ENCODE measurements at regions not wholly inside any gene's neighbourhood (a gene's known extent, or its start where the extent isn't known, plus 50 kb on each side); places are given as distances from the start of the nearest gene placed in this dataset.

DNA sequence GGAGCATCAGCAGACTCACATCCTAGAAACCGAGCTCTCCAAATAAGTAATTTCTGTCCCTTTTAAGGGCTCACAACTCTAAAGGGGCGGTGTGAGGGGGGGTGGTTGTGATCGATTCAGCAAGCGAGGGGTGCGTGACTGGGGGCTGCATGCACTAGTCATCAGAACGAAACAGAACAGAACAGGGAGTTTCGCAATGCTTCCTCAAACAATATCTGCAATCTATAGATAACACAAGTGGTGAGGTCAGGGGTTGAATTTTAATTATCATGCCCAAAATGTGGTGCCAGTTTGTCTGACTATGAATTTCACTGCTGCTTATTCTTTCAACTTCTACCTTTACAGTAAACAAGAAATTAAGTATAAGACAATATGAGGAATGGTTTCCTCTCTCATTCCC is 1003.0 kb upstream of the NCAM2 start:
- DNase-seq (ENCODE audit: extremely low read depth in 1 of 4, low spot score in 3 of 4) (no peak), ATAC-seq (no peak), FAIRE-seq (no peak)
- Histone ChIP-seq H3K79me2 (ENCODE audit: control insufficient read depth, insufficient read depth, low read length) (no peaks in the 10 kb centered on the region), H3K36me3 (ENCODE audit: control insufficient read depth, insufficient read depth, low read length) (no peaks in the 10 kb centered on the region), H3K9ac (ENCODE audit: insufficient read depth in 1 of 2, low read depth in 2 of 2, low read length in 2 of 2) (no peak overlapping the region), H3K9me3 (replicated peaks; ENCODE audit: control insufficient read depth, insufficient read depth, low read depth, low read length) (peaks cover 4% of the 10 kb centered on the region), H3K9me1 (ENCODE audit: control insufficient read depth, insufficient read depth, low read length) (no peaks in the 10 kb centered on the region), H3K4me2 (ENCODE audit: insufficient read depth, low read length) (no peak overlapping the region), H3K4me3 (no peak overlapping the region), H3K27ac (ENCODE audit: extremely low read depth, low read depth, low read length) (no peak overlapping the region), H2AFZ (ENCODE audit: low read depth, low read length) (no peak overlapping the region), H3K27me3 (ENCODE audit: control insufficient read depth in 2 of 2, insufficient read depth in 2 of 2, low read length in 2 of 2) (no peaks in the 10 kb centered on the region), H4K20me1 (replicated peaks; ENCODE audit: control insufficient read depth, insufficient read depth, low read length) (no peaks in the 10 kb centered on the region), H3K4me1 (replicated peaks in 1 of 2; ENCODE audit: control insufficient read depth in 2 of 2, insufficient read depth in 2 of 2, low read length in 2 of 2) (peaks cover 3 to 4% of the 10 kb centered on the region in 2 experiments; a peak in 1 of 5 replicates)
- 16% methylated on average over 6 of the region's 7 CpGs for WGBS (ENCODE audit: insufficient coverage, low coverage, missing lambda C conversion rate)
- ChIA-PET POLR2A (no interaction called here), CTCF (ENCODE audit: low intra/inter-chr PET ratio) (no interaction called here)
- TF ChIP-seq ZSCAN32 (CRISPR knock-in tag; IDR thresholded peaks at IDR 0.05) (no peak), ARID1B (IDR thresholded peaks at IDR 0.05) (0 out of 2 replicates have a peak, but pooled peaks have one; percentile 13), MCM7 (IDR thresholded peaks at IDR 0.05) (no peak), ZFP1 (CRISPR knock-in tag; IDR thresholded peaks at IDR 0.05) (no peak), HLTF (IDR thresholded peaks at IDR 0.05) (no peak), ASH1L (IDR thresholded peaks at IDR 0.05; ENCODE audit: borderline replicate concordance, low read depth, partially characterized antibody) (no peak), ZBTB7A (IDR thresholded peaks at IDR 0.05; ENCODE audit: borderline replicate concordance, control insufficient read depth, low read depth, low read length) (no peak), CHAMP1 (IDR thresholded peaks at IDR 0.05) (no peak), PHF21A (IDR thresholded peaks at IDR 0.05; ENCODE audit: borderline replicate concordance, low read depth) (no peak), TEAD4 (IDR thresholded peaks at IDR 0.05; ENCODE audit: low read length) (peak; percentile 16; the same call in 1 of the 2 replicates), TEAD4 (CRISPR knock-in tag; IDR thresholded peaks at IDR 0.05; ENCODE audit: borderline replicate concordance) (no peak), TRIM24 (IDR thresholded peaks at IDR 0.05) (peak; percentile 46 to 57; a peak in 2 of 4 replicates), ARID3A (IDR thresholded peaks at IDR 0.05; ENCODE audit: borderline replicate concordance, low read depth, low read length) (no peak), CEBPB (tag; IDR thresholded peaks at IDR 0.05) (peak; percentile 68), ZNF282 (CRISPR knock-in tag; IDR thresholded peaks at IDR 0.05) (no peak)
- TF ChIP-seq, protein P1, sequence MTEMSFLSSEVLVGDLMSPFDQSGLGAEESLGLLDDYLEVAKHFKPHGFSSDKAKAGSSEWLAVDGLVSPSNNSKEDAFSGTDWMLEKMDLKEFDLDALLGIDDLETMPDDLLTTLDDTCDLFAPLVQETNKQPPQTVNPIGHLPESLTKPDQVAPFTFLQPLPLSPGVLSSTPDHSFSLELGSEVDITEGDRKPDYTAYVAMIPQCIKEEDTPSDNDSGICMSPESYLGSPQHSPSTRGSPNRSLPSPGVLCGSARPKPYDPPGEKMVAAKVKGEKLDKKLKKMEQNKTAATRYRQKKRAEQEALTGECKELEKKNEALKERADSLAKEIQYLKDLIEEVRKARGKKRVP (CRISPR knock-in tag; IDR thresholded peaks at IDR 0.05) = no peak
- TF ChIP-seq, protein P2, sequence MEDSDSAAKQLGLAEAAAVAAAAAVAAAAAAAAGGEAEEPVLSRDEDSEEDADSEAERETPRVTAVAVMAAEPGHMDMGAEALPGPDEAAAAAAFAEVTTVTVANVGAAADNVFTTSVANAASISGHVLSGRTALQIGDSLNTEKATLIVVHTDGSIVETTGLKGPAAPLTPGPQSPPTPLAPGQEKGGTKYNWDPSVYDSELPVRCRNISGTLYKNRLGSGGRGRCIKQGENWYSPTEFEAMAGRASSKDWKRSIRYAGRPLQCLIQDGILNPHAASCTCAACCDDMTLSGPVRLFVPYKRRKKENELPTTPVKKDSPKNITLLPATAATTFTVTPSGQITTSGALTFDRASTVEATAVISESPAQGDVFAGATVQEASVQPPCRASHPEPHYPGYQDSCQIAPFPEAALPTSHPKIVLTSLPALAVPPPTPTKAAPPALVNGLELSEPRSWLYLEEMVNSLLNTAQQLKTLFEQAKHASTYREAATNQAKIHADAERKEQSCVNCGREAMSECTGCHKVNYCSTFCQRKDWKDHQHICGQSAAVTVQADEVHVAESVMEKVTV (CRISPR knock-in tag; IDR thresholded peaks at IDR 0.05) = no peak
- intact Hi-C loops (cut with micrococcal nuclease) = no loop called here
- in situ Hi-C loops (cut with MboI) = no loop called here
- no TSS peak for BruUV-seq (replicated peaks)

Measured in K562 (cell line).